BE2C (cell line): ENCODE measurements at regions not wholly inside any gene's neighbourhood (a gene's known extent, or its start where the extent isn't known, plus 50 kb on each side); places are given as distances from the start of the nearest gene placed in this dataset.

Experiments
- DNase-seq: peaks from one replicate; pipeline ENCODE4 v3.0.0-alpha.2; 2020
- H3K27me3 ChIP-seq: fragments of 250-450 bp; sonication (Bioruptor Pico); 2 replicates; pipeline ENCODE4 v1.5.1; 2020; ENCODE audit warnings: mild to moderate bottlenecking
- H3K36me3 ChIP-seq: fragments of 250-450 bp; sonication (Bioruptor Pico); 2 replicates; pipeline ENCODE4 v1.5.1; 2020; ENCODE audit warnings: mild to moderate bottlenecking
- H3K4me1 ChIP-seq: fragments of 250-450 bp; sonication (Bioruptor Pico); 2 replicates; pipeline ENCODE4 v1.5.1; 2020
- H3K4me3 ChIP-seq: 2 replicates; pipeline ENCODE4 v1.5.1; 2011; ENCODE audit warnings: low read depth, low read length
- H3K9me3 ChIP-seq: fragments of 250-450 bp; sonication (Bioruptor Pico); 2 replicates; pipeline ENCODE4 v1.5.1; 2020
- CTCF ChIP-seq: IDR thresholded peaks from 2 replicates; pipeline ENCODE4 v1.5.1; 2012; ENCODE audit warnings: mild to moderate bottlenecking, low read depth, low read length

GRCh38 chr20:7031222-7031621 lies 263.7 kb downstream of the BMP2 start:
- Histone ChIP-seq H3K36me3 (no peaks in the 10 kb centered on the region), H3K9me3 (no peaks in the 10 kb centered on the region), H3K27me3 (no peaks in the 10 kb centered on the region), H3K4me1 (no peaks in the 10 kb centered on the region), H3K4me3 (no peak overlapping the region)
- DNase-seq, result no peak
- TF ChIP-seq CTCF, result no peak

- no peaks in the 10 kb centered on the region for H3K27me3 ChIP-seq
Observed at GRCh38 chr20:7038029-7038428, 270.5 kb downstream of the BMP2 start.

GRCh38 chr20:7057611-7058010 lies 290.1 kb downstream of the BMP2 start:
- H3K36me3 ChIP-seq, result no peaks in the 10 kb centered on the region
- no peak for TF ChIP-seq CTCF
- H3K9me3 ChIP-seq, result no peaks in the 10 kb centered on the region
- H3K4me1 ChIP-seq, result no peaks in the 10 kb centered on the region
- no peak overlapping the region for H3K4me3 ChIP-seq
- H3K27me3 ChIP-seq, result no peaks in the 10 kb centered on the region
- DNase-seq, result no peak

More at GRCh38 chr20:7038029-7038428, 270.5 kb downstream of the BMP2 start:
- Histone ChIP-seq H3K4me3 (no peak overlapping the region), H3K9me3 (no peaks in the 10 kb centered on the region), H3K4me1 (no peaks in the 10 kb centered on the region), H3K36me3 (no peaks in the 10 kb centered on the region)
- no peak for DNase-seq
- TF ChIP-seq CTCF, result no peak

- H3K4me3 ChIP-seq, result no peak overlapping the region
- no peaks in the 10 kb centered on the region for H3K36me3 ChIP-seq
- no peak for DNase-seq
- H3K9me3 ChIP-seq, result no peaks in the 10 kb centered on the region
- no peaks in the 10 kb centered on the region for H3K4me1 ChIP-seq
- TF ChIP-seq CTCF, result no peak
- no peaks in the 10 kb centered on the region for H3K27me3 ChIP-seq
Observed at GRCh38 chr20:7078804-7079203, 311.3 kb downstream of the BMP2 start.

- H3K4me3 ChIP-seq, result no peak overlapping the region
- H3K27me3 ChIP-seq, result no peaks in the 10 kb centered on the region
- H3K9me3 ChIP-seq, result no peaks in the 10 kb centered on the region
- no peak for TF ChIP-seq CTCF
- no peaks in the 10 kb centered on the region for H3K36me3 ChIP-seq
- no peak for DNase-seq
- H3K4me1 ChIP-seq, result no peaks in the 10 kb centered on the region
Observed at GRCh38 chr20:7080472-7080871, 313.0 kb downstream of the BMP2 start.

GRCh38 chr20:7085467-7085866 lies 318.0 kb downstream of the BMP2 start:
- DNase-seq, result no peak
- H3K9me3 ChIP-seq, result no peaks in the 10 kb centered on the region
- H3K36me3 ChIP-seq, result no peaks in the 10 kb centered on the region
- no peaks in the 10 kb centered on the region for H3K27me3 ChIP-seq
- no peaks in the 10 kb centered on the region for H3K4me1 ChIP-seq
- TF ChIP-seq CTCF, result no peak
- H3K4me3 ChIP-seq, result no peak overlapping the region
